Hematopoietic multipotent progenitor cell treated with erythropoietin and hydrocortisone succinate and interleukin-3 and kit ligand, for 6 days (in vitro differentiated cells): ENCODE measurements at regions not wholly inside any gene's neighbourhood (a gene's known extent, or its start where the extent isn't known, plus 50 kb on each side); places are given as distances from the start of the nearest gene placed in this dataset.
A peak's percentile ranks its signal among the peaks of the same experiment; 100 is the strongest.
"Not testable (repeated sequence)": the region's sequence is repeated elsewhere in the genome, so short reads cannot be mapped to it uniquely, and the experiment has no call there.

Experiments
- DNase-seq: peaks from one replicate; pipeline ENCODE4 v3.0.0-alpha.2; 2015

DNA sequence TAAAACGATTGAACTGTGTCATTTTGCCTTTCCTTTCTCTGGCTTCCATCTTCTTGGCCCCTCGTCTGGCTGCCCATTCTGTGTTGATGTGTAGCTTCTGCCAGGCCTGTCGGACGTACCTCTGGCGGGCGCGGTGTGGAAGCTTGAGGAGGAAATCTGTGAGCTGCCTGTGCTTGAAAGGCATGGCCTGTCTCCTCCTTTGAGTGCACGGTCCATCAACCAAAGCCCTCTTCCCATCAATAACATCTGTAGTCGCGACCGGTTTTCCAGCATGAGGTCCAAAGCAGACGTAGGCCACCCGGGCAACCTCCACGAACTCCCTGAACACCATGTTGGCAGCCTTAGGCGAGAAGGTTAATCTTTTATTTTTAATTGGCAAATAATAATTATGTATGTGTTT, 202.7 kb downstream of the CRLF2 start:
- DNase-seq: no peak

DNA sequence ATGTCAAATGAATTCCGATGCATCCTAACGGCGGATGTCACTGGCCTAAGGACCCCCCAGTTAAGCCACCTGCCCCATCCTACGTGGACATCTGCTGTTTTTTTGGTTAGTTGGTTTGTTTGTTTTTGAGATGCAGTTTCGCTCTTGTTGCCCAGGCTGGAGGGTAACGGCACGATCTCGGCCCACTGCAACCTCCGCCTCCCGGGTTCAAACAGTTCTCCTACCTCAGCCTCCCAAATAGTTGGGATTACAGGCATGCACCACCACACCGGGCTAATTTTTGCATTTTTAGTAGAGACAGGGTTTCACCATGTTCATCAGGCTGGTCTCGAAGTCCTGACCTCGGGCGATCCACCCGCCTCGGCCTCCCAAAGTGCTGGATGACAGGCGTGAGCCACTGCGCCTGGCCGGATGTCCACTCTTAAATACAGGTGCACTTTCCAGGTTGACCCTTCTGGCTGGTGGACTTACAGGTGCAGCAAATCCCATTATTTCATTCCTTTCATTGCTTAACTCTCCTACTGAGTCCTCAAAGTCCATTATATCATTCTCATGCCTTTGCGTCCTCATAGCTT, 206.2 kb downstream of the CRLF2 start:
- no peak for DNase-seq

DNA sequence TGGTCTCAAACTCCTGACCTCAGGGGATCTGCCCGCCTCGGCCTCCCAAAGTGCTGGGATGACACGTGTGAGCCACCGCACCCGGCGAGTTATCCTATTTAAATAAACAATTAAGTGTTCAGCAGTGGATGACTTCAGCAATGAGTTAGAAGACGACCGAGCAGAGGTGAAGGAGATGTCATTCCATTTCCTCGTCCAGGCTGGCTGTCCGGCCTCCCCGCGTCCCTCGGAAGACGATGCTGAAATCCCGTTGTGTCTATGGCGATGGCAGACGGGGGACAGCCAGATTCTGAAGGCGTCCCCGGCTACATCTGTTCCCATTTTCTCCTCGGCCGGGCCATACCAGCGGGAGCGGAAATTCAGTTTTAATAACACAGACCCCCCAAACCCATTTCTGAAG, 209.8 kb downstream of the CRLF2 start:
- no peak for DNase-seq

DNA sequence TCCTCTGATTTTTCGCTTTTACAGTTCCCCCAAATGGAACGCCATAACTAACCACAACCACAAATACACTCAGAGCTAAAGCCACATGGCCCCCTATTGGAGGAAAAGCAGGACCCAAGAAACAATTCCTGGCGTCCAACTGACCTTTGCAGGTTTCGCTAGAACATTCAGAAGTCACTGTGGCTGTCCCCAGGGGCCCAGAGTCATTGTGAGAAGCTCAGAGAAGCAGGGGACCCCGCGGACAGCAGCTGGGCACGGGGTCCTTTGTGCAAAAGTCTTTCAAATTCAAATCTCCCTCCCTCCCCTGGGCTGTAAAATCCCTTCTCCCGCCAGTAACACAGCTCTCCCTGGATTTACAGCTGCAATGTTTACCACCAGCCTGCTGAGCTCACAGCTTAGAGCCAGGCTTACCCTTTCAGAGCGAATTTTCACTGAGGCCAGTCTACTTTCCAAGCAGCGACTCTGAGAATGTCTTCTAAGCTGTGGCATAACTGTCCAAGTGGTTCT, 214.8 kb downstream of the CRLF2 start:
- DNase-seq: no peak

DNA sequence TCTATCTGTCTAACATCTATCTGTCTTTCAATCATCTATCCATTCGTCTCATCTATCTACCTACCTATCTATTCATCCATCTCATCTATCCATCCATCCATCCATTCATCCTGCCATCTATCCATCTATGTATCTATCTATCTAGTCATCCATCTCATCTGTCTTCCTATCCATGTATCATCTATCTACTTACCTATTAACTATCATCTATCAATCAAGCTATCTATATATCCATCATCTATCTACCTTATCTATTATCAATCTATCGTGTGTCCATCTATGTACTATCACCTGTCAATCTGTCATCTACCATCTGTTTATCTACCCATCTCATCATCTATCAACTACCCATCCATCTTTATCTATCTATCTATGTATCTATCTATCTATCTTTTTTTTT, 217.7 kb downstream of the CRLF2 start:
- no peak for DNase-seq

DNA sequence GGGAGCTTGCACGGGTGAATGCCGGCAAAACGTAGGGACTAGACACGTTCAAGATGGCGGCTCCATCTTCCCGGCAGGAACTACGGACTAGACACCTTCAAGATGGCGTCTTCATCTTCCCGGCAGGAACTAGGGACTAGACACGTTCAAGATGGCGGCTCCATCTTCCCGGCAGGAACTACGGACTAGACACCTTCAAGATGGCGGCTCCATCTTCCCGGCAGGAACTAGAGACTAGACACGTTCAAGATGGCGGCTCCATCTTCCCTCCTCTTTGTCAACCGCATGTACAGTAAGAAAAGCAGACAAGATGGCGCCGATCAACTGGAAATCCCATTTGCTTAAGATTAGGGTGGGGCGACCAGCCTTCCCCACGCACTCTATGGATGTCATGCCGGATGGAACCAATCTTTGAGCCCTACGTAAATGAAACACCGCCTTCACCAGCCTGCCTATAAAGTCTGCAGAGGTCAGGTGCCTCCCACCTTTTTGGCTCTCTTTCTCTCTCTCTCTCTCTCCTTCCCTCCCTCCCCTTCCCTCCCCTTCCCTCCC, 222.4 kb downstream of the CRLF2 start:
- peak; percentile 83 for DNase-seq

DNA sequence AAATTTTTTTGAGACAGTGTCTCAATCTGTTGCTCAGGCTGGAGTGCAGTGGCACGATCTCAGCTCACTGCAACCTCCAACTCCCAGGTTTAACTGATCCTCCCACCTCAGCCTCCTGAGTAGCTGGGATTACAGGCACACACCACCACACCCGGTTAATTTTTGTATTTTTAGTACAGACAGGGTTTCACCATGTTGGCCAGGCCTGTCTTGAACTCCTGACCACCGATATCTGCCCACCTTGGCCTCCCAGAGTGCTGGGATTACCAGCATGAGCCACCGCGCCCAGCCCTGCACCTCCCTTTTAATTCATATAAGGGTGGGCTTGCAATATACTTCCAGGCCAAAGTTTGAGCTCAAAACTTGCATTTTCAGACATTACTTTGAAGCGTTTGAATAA, 223.9 kb downstream of the CRLF2 start:
- DNase-seq: not testable (repeated sequence)

DNA sequence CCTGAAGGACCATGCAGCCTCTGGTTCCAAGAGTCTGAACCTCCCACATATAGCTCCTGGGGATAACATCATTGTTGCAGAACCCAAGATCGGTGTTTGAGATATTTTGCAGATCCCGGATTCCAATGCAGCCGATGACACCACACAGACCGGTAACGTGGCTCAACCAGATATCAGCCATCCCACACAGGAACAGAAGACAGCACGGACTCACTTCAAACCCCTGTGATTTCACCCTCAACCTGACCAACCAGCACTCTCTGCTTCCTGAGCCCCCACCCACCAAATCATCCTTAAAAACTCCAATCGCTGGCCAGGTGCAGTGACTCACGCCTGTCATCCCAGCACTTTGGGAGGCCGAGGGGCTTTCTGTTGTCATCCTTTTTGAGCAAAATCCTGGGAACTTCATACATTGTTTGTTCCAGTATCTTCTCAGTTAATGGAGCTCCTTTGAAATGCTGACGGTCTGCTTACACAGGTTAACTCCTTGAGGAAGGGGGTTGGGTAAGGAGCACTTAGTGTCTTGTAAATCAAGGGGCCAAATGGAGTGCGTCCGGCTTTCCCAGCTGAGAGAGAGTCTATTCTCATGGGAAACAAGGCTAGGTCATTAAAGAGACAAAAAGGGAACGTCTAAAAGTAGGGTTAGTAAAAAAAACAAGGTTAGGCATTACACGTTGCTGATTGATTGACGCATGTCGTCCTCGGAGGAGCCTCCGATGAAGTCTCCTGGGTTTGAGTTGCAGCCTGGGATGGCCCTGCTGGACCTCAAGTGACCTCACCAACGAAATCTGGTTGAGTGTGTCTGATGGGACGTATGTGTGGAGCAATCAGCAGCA, 230.4 kb downstream of the CRLF2 start:
- no peak for DNase-seq

DNA sequence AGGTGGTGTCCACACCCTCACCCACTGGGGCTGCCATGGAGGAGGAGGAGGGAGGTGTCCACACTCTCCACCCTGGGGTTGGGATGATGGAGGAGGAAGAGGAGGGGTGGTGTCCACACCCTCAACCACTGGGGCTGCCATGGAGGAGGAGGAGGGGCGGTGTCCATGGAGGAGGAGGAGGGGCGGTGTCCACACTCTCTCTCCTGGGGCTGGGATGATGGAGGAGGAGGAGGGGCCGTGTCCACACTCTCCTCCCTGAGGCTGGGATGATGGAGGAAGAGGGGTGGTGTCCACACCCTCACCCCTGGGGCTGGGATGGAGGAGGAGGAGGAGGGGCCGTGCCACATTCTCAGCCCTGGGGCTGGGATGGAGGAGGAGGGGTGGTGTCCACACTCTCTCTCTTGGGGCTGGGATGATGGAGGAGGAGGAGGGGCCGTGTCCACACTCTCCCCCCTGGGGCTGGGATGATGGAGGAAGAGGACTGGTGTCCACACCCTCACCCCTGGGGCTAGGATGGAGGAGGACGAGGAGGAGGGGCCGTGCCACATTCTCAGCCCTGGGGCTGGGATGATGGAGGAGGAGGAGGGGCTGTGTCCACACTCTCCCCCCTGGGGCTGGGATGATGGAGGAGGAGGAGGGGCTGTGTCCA, 231.7 kb downstream of the CRLF2 start:
- DNase-seq: no peak

DNA sequence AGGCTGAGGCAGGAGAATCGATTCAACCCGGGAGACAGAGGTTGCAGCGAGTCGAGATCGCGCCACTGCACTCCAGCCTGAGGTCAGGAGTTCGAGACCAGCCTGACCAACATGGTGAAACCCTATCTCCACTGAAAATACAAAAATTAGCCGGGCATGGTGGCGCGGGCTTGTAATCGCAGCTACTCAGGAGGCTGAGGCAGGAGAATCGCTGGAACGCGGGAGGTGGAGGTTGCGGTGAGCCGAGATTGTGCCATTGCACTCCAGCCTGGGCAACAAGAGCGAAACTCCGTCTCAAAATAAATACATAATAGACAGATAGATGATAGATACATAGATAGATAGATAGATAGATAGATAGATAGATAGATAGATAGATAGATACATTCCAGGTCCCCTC, 233.3 kb downstream of the CRLF2 start:
- not testable (repeated sequence) for DNase-seq

DNA sequence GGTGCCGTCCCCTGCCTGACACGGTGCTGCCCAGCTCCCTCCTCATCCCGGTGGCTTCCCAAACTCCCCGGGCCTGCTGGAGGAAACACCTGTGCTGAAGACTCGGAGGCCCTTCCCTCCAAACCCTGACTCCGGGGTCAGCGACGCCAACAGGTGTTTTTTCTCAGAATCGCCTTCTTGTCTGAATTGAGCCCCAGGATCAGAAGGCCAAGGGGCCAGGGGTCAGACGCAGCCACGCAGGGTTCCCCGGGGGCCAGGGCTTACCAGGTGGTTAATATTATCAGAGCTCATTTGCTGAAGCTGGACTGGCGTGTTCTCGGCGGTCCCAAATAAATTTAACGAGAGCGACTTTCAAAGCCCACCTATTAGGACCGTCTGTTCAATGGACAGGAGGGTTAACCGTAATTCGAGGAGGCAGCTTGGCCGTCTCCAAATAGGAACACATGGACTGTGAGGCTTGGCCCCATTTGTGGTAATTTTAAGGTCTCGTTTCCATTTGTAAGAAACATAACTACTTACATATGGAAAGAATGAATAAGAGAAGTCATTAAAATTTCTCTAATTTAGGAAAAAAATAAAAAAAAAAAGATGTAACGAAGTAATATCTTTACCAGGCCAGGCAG, 239.3 kb downstream of the CRLF2 start:
- no peak for DNase-seq

DNA sequence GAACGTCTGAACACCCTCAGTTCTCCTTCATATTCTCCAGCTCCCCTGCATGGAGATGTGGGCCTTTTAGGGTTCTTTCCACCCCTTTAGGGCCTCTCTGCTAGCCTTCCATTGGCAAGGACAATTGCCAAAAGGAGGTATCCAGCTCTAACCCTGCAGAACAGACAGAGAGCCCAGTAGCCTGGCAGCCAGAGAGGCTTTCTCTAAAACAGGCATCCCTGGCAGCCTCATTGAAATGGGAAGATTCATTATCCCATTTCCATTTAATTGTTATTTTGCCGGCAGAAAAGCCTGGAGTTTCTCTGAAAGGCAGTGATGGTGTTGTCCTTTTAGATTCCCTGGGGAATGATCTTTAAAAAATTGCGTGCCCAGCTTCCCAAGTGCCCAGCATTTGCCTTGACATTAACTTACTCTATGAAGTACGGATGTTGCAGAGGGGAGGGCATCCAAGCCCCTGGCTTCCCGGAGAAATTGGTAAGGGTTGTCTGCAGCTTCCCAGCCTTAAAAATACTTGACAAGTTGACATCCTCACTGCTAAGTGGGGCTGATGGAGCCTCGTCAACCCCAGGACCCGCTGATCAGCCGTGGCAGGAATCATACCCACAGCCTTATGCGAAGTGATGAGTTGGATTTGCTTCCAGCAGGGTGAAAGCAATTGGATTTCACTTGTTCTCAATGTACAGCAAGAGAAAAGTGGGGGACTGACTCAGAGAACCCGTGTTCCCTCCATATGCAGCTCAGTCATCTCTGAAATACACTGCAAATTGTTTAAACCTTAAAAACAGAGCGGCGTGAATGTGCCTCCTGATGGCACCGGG, 244.1 kb downstream of the CRLF2 start:
- no peak for DNase-seq

DNA sequence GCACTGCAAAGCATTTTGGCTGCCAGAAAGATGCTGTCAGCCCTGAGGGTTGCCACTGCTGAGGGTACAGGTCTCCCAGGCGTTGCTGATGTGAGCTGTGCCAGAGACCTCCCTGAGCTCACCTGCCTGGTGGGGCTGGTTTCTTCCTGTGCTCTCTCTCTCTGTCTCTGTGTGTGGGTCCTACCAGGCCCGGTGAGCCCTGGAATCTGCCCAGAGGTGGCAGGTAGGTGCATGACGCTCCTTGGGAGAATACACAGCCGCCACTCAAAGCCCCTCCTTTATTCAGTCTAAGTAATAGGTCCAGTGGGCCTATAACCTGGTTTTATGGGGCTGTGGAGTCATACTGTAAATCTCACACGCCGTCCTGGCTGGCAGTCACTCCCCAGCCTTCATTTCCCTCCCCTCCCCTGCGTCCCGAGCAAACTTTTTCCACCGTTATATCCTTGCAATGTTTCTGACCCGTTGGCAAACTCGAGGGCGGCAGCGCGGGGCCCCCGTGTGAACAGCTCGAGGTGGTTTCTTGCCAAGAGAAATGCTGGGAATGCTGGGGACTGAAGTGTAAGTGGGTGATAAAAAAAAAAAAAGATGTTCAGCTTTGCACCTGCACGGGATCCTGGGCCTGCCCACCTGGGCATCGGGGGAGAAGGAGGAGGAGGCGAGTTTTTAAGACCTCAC, 245.9 kb downstream of the CRLF2 start:
- no peak for DNase-seq

DNA sequence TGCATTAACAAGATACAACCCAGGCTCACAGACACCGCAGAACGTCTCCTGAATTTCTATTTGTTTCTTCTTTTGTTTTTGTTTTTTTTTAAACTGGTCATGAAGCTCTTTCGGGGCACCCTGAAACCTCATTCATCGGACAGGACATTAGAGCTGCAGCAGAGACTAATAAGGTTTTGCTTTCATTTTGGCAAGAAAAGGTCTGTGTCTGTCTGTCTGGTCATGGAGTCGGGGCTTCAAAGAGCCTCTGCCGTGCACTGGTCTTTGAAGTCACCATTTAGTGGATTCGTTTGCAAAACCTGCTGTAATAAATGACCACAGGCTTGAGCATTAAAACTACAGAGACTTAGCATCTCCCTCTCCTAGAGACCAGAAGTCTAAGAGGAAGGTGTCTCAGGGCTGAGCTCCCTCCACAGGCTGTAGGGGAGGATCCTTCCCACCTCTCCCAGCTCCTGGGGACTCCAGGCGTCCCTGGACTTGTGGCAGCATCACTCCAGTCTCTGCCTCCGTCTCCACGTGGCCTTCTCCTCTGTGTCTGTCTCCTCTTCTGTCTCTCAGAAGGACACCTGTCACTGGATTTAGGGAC, 247.5 kb downstream of the CRLF2 start:
- DNase-seq: no peak

DNA sequence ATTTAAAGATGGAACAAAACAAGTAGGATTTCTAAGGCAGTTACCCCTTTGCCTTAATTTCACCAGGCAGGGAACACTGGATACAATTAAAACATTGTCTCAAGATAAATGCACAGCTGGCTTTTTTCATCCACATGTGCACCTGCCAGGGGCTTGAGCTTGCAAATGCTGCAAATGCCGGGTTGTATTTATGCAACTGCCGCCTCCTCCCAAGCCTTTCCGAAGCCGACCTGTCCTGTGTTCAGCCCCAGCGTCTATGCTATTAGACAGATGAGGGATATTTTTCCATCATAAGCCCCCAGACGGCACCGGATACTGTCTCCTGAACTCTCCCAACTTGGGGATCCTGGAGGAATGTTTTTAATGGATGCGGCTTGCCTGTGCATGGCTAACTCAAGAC, 251.6 kb downstream of the CRLF2 start:
- DNase-seq: no peak

DNA sequence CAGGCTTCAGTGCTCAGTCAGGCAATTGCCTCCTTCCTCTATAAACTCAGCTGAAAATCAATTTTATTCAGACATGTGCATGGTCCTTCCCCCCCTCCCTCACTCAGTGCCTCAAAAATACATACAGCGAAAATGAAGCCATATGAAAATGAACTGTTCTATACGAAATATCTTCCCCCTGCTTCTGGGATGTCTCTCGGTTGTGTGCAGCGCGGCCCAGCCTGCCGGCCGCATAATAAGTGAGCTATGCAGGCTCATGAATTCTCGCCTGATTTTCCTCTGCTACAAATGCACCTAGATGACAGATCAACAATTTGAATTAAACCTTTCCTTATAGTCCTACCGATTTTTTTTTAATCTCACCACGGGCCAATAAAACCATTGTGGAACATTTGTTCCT, 252.9 kb downstream of the CRLF2 start:
- DNase-seq: no peak

DNA sequence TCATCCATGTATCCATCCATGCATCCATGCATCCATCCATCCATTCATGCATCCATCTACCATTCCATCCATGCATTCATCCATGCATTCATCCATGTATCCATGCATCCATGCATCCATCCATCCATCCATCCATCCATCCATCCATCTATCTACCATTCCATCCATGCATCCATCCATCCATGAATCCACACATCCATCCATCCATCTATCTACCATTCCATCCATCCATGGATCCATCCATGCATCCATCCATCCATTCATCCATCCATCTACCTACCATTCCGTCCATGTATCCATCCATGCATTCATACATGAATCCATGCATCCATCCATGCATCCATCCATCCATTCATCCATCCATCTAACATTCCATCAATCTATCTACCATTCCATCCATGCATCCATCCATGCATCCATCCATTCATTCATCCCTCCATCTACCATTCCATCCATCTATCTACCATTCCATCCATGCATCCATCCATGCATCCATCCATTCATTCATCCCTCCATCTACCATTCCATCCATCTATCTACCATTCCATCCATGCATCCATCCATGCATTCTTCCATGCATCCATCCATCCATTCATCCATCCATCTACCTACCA, 257.2 kb downstream of the CRLF2 start:
- DNase-seq: not testable (repeated sequence)

DNA sequence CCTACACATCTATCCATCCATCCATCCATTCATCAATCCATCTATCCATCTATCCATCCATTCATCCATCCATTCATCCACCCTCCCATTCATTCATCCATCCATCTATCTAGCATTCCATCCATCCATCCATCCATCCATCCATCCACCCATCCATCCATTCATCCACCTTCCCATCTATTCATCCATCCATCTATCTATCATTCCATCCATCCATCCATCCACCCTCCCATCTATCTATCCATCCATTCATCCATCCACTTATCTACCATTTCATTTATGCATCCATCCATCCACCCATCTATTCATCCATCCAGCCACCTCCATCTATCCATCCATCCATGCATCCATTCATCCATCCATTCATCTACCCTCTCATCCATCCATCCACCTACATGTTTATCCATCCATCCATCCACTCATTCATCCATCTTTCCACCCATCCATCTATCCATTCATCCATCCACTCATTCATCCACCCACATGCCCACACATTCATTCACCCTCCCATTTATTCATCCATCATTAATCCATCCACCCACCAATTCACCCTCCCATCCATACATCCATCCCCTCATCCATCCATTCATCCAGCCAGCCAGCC, 258.5 kb downstream of the CRLF2 start:
- no peak for DNase-seq

DNA sequence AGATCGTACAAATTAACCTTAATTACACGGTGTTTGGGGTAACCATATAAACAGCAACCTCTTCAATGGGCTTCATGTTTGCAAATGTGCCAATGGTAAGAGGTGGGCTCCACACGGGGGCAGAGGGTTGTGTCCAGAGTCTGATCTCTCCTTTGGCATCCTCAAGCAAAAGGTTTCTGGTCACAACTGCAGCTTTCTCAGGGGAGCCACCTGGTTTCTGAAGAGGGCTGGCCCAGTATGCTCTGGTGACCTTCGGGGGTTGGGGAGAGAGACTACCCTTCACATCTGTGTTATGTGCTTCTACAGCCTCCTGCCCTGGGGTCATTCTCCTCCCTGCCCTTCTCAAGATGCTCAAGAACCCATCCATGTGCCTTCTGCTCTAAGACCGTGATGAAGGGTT, 259.6 kb downstream of the CRLF2 start:
- DNase-seq: no peak

DNA sequence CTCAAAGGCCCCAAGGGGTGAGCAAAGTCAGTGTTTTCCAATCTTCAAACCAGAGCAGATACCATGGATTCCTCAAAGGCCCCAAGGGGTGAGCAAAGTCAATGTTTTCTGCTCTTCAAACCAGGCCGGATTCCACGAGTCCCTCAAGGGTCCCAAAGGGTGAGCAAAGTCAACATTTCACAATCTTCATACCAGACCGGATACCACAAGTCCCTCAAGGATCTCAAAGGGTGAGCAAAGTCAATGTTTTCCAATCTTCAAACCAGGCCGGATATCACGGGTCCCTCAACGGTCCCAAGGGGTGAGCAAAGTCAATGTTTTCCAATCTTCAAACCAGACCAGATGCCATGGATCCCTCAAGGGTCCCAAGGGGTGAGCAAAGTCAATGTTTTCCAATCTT, 265.2 kb downstream of the CRLF2 start:
- DNase-seq: not testable (repeated sequence)
